Endothelial cell of umbilical vein (primary cell): ENCODE measurements at regions not wholly inside any gene's neighbourhood (a gene's known extent, or its start where the extent isn't known, plus 50 kb on each side); places are given as distances from the start of the nearest gene placed in this dataset.

Experiments
- BruUV-seq: library from RNA; stranded (reverse); fragments of 400-500 nt; replicated peaks from 2 replicates; lab custom pipeline; 2021; lab: Mats Ljungman, UMichigan
- CTCF ChIA-PET: fragments of 300-600, 350-600 bp; sonication (Branson Sonifier 250); formaldehyde crosslinking; loops from one replicate; lab custom pipeline; 2021; ENCODE audit warnings: antibody characterized with exemption, inconsistent platforms; lab: Charles Lee
- POLR2A ChIA-PET: fragments of 300-600, 350-600 bp; sonication (Branson Sonifier 250); formaldehyde crosslinking; loops from one replicate; lab custom pipeline; 2021; ENCODE audit warnings: antibody characterized with exemption, inconsistent platforms; lab: Charles Lee
- DNase-seq: peaks from one replicate; pipeline ENCODE4 v3.0.0-alpha.2; 2011; ENCODE audit warnings: low read depth, low spot score
- FAIRE-seq: peaks from 2 replicates; lab custom pipeline; 2011; peaks lifted over from hg19 to GRCh38; lab: Jason Lieb, UNC
- H2AFZ ChIP-seq: 2 replicates; pipeline ENCODE4 v1.6.0; 2012; ENCODE audit warnings: low read depth, low read length, control low read depth, inconsistent platforms
- H3K27ac ChIP-seq: 2 replicates; pipeline ENCODE4 v1.5.1; 2011; ENCODE audit warnings: low read depth, mild to moderate bottlenecking, control low read depth, low read length, moderate library complexity; ENCODE audit not compliant: insufficient read depth
- H3K27me3 ChIP-seq, 2 experiments: 2 replicates each; pipeline versions ENCODE4 v1.6.0 to v1.6.1; 2011; ENCODE audit warnings: low read length in 2 of 2, mixed read lengths in 1 of 2; ENCODE audit not compliant: control insufficient read depth in 2 of 2, insufficient read depth in 2 of 2
- H3K36me3 ChIP-seq, 2 experiments: 2 replicates in 1 of 2; 3 replicates in 1 of 2; pipeline ENCODE4 v1.5.1; 2011; ENCODE audit warnings: low read length in 2 of 2, mild to moderate bottlenecking in 1 of 2, moderate library complexity in 1 of 2; ENCODE audit not compliant: control insufficient read depth in 2 of 2, insufficient read depth in 2 of 2; ENCODE audit errors: extremely low read depth in 1 of 2
- H3K4me1 ChIP-seq: 3 replicates; pipeline ENCODE4 v1.5.1; 2011; ENCODE audit warnings: mild to moderate bottlenecking, low read length; ENCODE audit not compliant: control insufficient read depth, insufficient read depth; ENCODE audit errors: extremely low read depth
- H3K4me2 ChIP-seq: 2 replicates; pipeline ENCODE4 v1.6.1; 2011; ENCODE audit warnings: low read length, control low read depth, mixed read lengths; ENCODE audit not compliant: insufficient read depth
- H3K4me3 ChIP-seq, 3 experiments: fragments of 200-600 bp in 1 of 3; sonication (generic), shearing (Covaris generic) in 1 of 3; replicated peaks in 1 of 3; 2 replicates each; pipeline ENCODE4 v1.5.1; 2011 to 2016; ENCODE audit warnings: control low read depth in 3 of 3, low read length in 3 of 3, mild to moderate bottlenecking in 2 of 3, inconsistent platforms in 1 of 3, low read depth in 1 of 3, moderate library complexity in 1 of 3; ENCODE audit not compliant: insufficient read depth in 1 of 3
- H3K79me2 ChIP-seq: 2 replicates; pipeline ENCODE4 v1.6.0; 2012; ENCODE audit warnings: low read length, inconsistent platforms; ENCODE audit not compliant: control insufficient read depth, insufficient read depth
- H3K9ac ChIP-seq: replicated peaks from 2 replicates; pipeline ENCODE3; 2011; ENCODE audit warnings: low read length, control low read depth; ENCODE audit not compliant: insufficient read depth; ENCODE audit errors: extremely low read depth
- H3K9me1 ChIP-seq: replicated peaks from 3 replicates; pipeline ENCODE4 v1.6.0; 2011; ENCODE audit warnings: mild to moderate bottlenecking, low read length; ENCODE audit not compliant: control insufficient read depth, insufficient read depth; ENCODE audit errors: extremely low read depth
- H3K9me3 ChIP-seq: replicated peaks from 2 replicates; pipeline ENCODE4 v1.5.1; 2012; ENCODE audit warnings: low read length, inconsistent platforms; ENCODE audit not compliant: control insufficient read depth, insufficient read depth
- H4K20me1 ChIP-seq: replicated peaks from 2 replicates; pipeline ENCODE3; 2011; ENCODE audit warnings: mild to moderate bottlenecking, low read length; ENCODE audit not compliant: control insufficient read depth, insufficient read depth; ENCODE audit errors: extremely low read depth
- EZH2 ChIP-seq: IDR thresholded peaks from 2 replicates; pipeline ENCODE4 v1.6.1; 2012; ENCODE audit warnings: borderline replicate concordance, low read depth, mild to moderate bottlenecking, moderate library complexity, low read length, inconsistent platforms; ENCODE audit not compliant: severe bottlenecking
- FOS ChIP-seq: IDR thresholded peaks from 2 replicates; pipeline ENCODE4 v1.6.1; 2011; ENCODE audit warnings: mild to moderate bottlenecking, low read length, moderate library complexity, borderline replicate concordance; ENCODE audit not compliant: insufficient read depth
- GATA2 ChIP-seq: IDR thresholded peaks from 2 replicates; pipeline ENCODE4 v1.7.0; 2011; ENCODE audit warnings: low read depth, mild to moderate bottlenecking, moderate library complexity, mixed read lengths, low read length; ENCODE audit not compliant: insufficient read length, insufficient read depth
- JUN ChIP-seq: IDR thresholded peaks from 2 replicates; pipeline ENCODE4 v1.6.1; 2011; ENCODE audit warnings: borderline replicate concordance, low read depth; ENCODE audit not compliant: insufficient read length, insufficient read depth
- MAX ChIP-seq: IDR thresholded peaks from 2 replicates; pipeline ENCODE4 v1.6.1; 2011; ENCODE audit not compliant: insufficient read depth, insufficient read length
- MYC ChIP-seq: IDR thresholded peaks from one replicate; pipeline ENCODE4 v1.6.1; 2011; ENCODE audit warnings: mild to moderate bottlenecking, low read depth, low read length
- POLR2A ChIP-seq: IDR thresholded peaks from 2 replicates; pipeline ENCODE4 v1.6.1; 2012; ENCODE audit warnings: low read depth, mild to moderate bottlenecking, control low read depth, low read length
- POLR2AphosphoS5 ChIP-seq: IDR thresholded peaks from 2 replicates; pipeline ENCODE4 v1.6.1; 2012; ENCODE audit warnings: low read depth, mild to moderate bottlenecking, control low read depth, low read length, moderate library complexity; ENCODE audit not compliant: insufficient read depth
- dilution Hi-C: fragments of 300-500 bp; cut with MboI; formaldehyde crosslinking; loops from one replicate; pipeline ENCODE4 v1.15.0; 2019; ENCODE audit warnings: low sequenced_read_pairs; ENCODE audit not compliant: extremely low pct_ligation_motif_present
- intact Hi-C: fragments of 100-400 bp; cut with micrococcal nuclease; formaldehyde crosslinking; loops from one replicate; pipeline ENCODE4 v1.10.0; 2022
- TF ChIP-seq, protein P1 (sequence below), 2 donors: IDR thresholded peaks; 1 replicate in 1 of 2; 2 replicates in 1 of 2; pipeline ENCODE4 v1.5.1; 2011; ENCODE audit warnings: low read length in 2 of 2, mild to moderate bottlenecking in 2 of 2, moderate library complexity in 2 of 2, control low read depth in 1 of 2, inconsistent platforms in 1 of 2, low read depth in 1 of 2; ENCODE audit not compliant: insufficient read depth in 1 of 2; ENCODE audit errors: extremely low read depth in 1 of 2

DNA sequence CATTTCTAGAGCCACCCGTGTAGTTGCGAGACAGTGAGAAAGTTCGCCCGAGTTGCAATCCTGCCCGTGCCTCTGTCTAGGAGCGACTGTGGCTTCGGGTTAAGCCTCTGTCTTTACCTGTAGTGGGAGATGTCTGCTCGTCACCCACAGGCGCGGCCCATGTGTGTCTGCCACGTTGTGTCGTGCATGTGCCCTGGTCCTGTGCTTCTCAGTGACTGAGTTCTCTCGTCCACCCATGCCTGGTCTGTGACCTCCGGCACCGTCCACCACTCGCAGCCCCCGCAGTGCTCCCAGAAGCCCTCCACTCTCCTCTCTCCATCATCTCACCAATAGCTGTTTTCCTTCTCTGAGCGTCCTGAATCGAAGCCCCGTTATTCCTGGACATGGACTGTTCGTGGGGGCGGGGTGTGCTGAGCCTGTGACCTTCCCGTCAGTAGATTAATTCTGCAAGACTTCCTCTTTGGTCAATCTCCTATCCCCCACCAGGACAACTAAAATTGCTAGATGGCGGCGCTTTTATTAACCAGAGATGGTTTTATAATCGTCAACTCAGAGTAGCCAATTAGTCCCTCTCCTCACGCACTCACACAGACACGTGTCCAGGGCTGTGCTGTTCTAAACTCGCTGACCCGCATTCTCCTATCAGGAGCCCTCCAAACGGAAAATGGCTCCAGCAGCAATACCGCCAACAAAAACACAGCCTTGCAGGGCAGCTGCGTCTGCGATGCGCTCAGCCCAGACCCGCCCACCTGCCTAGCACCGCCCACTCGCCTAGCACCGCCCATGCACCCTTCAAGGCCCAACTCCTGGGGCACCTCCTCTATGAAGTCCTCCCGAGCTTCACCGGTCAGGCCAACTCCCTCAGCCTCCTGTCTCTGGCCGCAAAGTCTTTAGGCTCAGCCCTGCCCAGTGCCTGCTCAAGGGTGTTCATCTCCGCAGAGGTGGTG, 119.4 kb downstream of the TWIST2 start:
- Histone ChIP-seq H3K27me3 (no peaks in the 10 kb centered on the region), H2AFZ (no peak overlapping the region), H3K4me2 (no peak overlapping the region), H3K36me3 (no peaks in the 10 kb centered on the region), H3K9me3 (no peaks in the 10 kb centered on the region), H3K4me3 (no peak overlapping the region), H3K27ac (no peak overlapping the region), H3K79me2 (no peaks in the 10 kb centered on the region), H4K20me1 (no peaks in the 10 kb centered on the region), H3K4me1 (no peaks in the 10 kb centered on the region), H3K9me1 (no peaks in the 10 kb centered on the region), H3K9ac (no peak overlapping the region)
- DNase-seq = peak; percentile 65
- no peak for FAIRE-seq
- dilution Hi-C loops (no loop called here), intact Hi-C loops (no loop called here)
- BruUV-seq = no TSS peak
- TF ChIP-seq FOS (no peak), MYC (no peak), POLR2A (no peak), POLR2AphosphoS5 (no peak), MAX (no peak), EZH2 (no peak), JUN (no peak), GATA2 (no peak)
- TF ChIP-seq, protein P1, sequence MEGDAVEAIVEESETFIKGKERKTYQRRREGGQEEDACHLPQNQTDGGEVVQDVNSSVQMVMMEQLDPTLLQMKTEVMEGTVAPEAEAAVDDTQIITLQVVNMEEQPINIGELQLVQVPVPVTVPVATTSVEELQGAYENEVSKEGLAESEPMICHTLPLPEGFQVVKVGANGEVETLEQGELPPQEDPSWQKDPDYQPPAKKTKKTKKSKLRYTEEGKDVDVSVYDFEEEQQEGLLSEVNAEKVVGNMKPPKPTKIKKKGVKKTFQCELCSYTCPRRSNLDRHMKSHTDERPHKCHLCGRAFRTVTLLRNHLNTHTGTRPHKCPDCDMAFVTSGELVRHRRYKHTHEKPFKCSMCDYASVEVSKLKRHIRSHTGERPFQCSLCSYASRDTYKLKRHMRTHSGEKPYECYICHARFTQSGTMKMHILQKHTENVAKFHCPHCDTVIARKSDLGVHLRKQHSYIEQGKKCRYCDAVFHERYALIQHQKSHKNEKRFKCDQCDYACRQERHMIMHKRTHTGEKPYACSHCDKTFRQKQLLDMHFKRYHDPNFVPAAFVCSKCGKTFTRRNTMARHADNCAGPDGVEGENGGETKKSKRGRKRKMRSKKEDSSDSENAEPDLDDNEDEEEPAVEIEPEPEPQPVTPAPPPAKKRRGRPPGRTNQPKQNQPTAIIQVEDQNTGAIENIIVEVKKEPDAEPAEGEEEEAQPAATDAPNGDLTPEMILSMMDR (IDR thresholded peaks at IDR 0.05; ENCODE audit: extremely low read depth in 1 of 2, insufficient read depth in 1 of 2, low read depth in 1 of 2, low read length in 2 of 2) = no peak
- CTCF ChIA-PET = interaction anchor here (0.9 to 1.5 kb wide), 3 partner anchors 10 to 21 kb away, joined by 3 to 5 read pairs (median 3); no protein-coding TSS in a partner anchor
- POLR2A ChIA-PET = no interaction called here
